Urinary bladder (tissue), 3 donors: ENCODE measurements at regions not wholly inside any gene's neighbourhood (a gene's known extent, or its start where the extent isn't known, plus 50 kb on each side); places are given as distances from the start of the nearest gene placed in this dataset.

Experiments
- DNase-seq: peaks from one replicate; pipeline ENCODE4 v3.0.0-alpha.2; 2015; ENCODE audit errors: extremely low spot score
- H3K27ac ChIP-seq: one replicate; pipeline ENCODE4 v1.5.1; 2013; ENCODE audit warnings: low read depth, mild to moderate bottlenecking, moderate library complexity
- H3K36me3 ChIP-seq: one replicate; pipeline ENCODE4 v1.6.1; 2013; ENCODE audit warnings: mild to moderate bottlenecking, moderate library complexity; ENCODE audit not compliant: insufficient read depth
- H3K4me1 ChIP-seq: one replicate; pipeline ENCODE4 v1.6.1; 2013; ENCODE audit warnings: mild to moderate bottlenecking, moderate library complexity; ENCODE audit not compliant: insufficient read depth
- H3K4me3 ChIP-seq: one replicate; pipeline ENCODE4 v1.5.1; 2013; ENCODE audit warnings: low read depth, low read length
- WGBS: extraction: QIAGEN DNeasy Blood & Tissue Kit; methylation state at CpG from one replicate; pipeline ENCODE4 v1.1.7; 2013; 5-methylcytosine and 5-hydroxymethylcytosine counted together
- donor health status: healthy with polysubstance abuse.
- donor health status: healthy.

DNA sequence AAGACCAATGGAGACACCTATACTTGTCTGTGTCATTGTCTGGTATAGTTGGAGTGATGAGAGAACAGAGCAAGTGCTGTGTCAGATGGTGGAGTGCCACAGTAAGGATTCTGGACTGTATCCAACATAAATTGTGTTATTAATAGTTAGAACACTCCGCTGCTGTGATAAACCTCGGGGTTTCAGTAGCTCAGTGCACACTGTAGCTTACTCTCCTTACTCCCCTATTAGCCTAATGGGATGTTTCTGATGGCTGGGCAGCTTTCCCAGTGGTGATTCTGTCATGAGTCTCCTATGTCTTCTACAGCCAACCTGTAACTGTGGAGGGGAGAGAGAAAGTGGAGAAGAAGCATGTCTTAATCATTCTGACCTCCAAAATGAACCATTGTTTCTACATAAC, 127.6 kb upstream of the PTCH1 start:
- H3K4me3 ChIP-seq = no peak overlapping the region
- no peak for DNase-seq
- H3K36me3 ChIP-seq = no peaks in the 10 kb centered on the region
- 30% methylated on average over 2 of the region's 2 CpGs for WGBS
- no peak overlapping the region for H3K27ac ChIP-seq
- no peaks in the 10 kb centered on the region for H3K4me1 ChIP-seq

DNA sequence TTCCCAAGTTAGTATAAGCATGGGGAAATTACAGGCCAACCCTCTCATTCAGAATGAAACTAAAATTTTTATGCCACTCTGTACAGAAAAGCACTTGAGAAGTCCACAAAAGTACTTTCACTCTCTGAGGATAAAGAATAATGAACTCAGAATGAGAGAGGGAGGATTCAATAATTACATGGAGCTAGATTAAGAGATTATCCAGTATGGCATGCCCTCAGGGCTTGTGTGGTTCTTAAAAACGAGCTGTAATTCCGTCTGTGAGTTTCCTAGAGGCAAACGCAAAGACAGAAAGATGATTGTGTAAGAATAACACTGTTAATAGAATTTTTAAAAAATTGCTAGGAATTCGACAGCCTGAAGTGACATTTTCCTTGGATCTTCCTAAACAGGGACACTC, 126.8 kb upstream of the PTCH1 start:
- Histone ChIP-seq H3K27ac (no peak overlapping the region), H3K36me3 (no peaks in the 10 kb centered on the region), H3K4me1 (no peaks in the 10 kb centered on the region), H3K4me3 (no peak overlapping the region)
- DNase-seq = no peak
- 63% methylated on average over 4 of the region's 4 CpGs for WGBS

- H3K27ac ChIP-seq = no peak overlapping the region
- H3K4me1 ChIP-seq = no peaks in the 10 kb centered on the region
- DNase-seq = no peak
Observed at GRCh38 chr9:95642189-95642588, 125.4 kb upstream of the PTCH1 start.

GRCh38 chr9:95641586-95641985, 124.8 kb upstream of the PTCH1 start:
- 87% methylated on average over 6 of the region's 6 CpGs for WGBS
- no peak for DNase-seq
- no peak overlapping the region for H3K27ac ChIP-seq
- H3K4me3 ChIP-seq = no peak overlapping the region
- no peaks in the 10 kb centered on the region for H3K36me3 ChIP-seq
- no peaks in the 10 kb centered on the region for H3K4me1 ChIP-seq

More at GRCh38 chr9:95642189-95642588, 125.4 kb upstream of the PTCH1 start:
- Histone ChIP-seq H3K36me3 (no peaks in the 10 kb centered on the region), H3K4me3 (no peak overlapping the region)

- Histone ChIP-seq H3K36me3 (no peaks in the 10 kb centered on the region), H3K4me1 (no peaks in the 10 kb centered on the region), H3K4me3 (no peak overlapping the region), H3K27ac (no peak overlapping the region)
- 78% methylated on average over 6 of the region's 6 CpGs for WGBS
- no peak for DNase-seq
Observed at GRCh38 chr9:95640336-95640735, 123.6 kb upstream of the PTCH1 start.

GRCh38 chr9:95635986-95636671, 119.4 kb upstream of the PTCH1 start:
- Histone ChIP-seq H3K4me3 (no peak overlapping the region), H3K27ac (no peak overlapping the region), H3K36me3 (no peaks in the 10 kb centered on the region), H3K4me1 (no peaks in the 10 kb centered on the region)
- WGBS = 90% methylated on average over 4 of the region's 4 CpGs
- no peak for DNase-seq

DNA sequence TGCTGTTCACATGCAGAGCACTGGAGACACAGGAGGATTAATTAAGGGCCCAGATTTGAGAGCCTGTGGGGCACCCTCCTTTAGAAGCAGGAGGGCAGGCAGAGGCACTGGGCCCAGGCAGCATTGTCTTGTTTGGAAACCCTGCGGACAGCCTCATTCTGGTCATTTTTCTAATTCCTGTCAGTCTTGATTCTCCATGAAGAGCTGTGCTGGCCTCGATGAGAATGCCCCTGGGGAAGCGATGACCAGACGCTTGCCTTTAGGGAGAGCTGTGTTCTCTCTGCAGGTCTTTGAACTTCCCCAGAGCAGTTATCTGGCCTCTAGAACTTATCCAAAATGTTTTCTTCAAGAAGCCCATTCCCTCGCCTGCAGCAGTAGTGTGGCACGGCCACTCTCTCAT, 117.8 kb upstream of the PTCH1 start:
- 80% methylated on average over 6 of the region's 6 CpGs for WGBS
- no peak overlapping the region for H3K27ac ChIP-seq
- no peak for DNase-seq

DNA sequence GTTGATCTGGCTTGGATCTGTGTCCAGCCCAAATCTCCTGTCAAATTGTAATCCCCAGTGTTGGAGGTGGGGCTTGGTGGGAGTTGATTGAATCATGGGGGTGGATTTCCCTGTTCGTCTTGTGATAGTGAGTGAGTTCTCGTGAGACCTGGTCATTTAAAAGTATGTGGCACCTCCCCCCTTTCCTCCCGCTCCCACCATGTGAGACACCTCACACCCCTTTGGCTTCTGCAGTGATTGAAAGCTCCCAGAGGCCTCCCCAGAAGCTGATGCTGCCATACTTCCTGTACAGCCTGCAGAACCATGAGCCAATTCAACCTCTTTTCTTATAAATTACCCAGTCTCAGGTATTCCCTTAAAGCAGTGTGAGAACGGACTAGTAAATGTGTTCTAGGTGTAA, 117.3 kb upstream of the PTCH1 start:
- DNase-seq = no peak
- no peak overlapping the region for H3K27ac ChIP-seq
- 68% methylated on average over 4 of the region's 4 CpGs for WGBS
- no peaks in the 10 kb centered on the region for H3K4me1 ChIP-seq
- H3K4me3 ChIP-seq = no peak overlapping the region
- no peaks in the 10 kb centered on the region for H3K36me3 ChIP-seq

More for the DNA sequence above, 117.8 kb upstream of the PTCH1 start:
- Histone ChIP-seq H3K4me3 (no peak overlapping the region), H3K36me3 (no peaks in the 10 kb centered on the region), H3K4me1 (no peaks in the 10 kb centered on the region)

DNA sequence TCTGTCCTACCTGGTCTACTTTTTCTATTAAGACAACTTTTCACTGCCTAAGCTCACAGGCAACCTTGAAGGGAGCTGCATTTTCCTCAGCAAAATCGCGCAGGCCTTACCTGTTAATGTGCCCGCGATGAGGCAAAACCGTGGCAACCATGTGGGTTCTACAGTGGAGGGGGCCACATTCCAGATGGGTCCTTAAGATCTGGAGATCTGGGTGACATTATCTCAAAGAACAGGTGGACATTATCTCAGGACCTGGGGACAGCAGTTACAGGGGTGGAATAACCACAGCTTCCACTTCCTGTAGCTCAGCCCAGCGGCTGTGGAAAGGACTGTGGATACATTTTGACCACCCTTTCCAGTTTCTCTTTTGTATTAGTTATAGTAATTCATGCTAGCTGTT, 112.8 kb upstream of the PTCH1 start:
- Histone ChIP-seq H3K27ac (no peak overlapping the region), H3K36me3 (no peaks in the 10 kb centered on the region), H3K4me3 (no peak overlapping the region), H3K4me1 (no peaks in the 10 kb centered on the region)
- 81% methylated on average over 6 of the region's 6 CpGs for WGBS
- DNase-seq = no peak

DNA sequence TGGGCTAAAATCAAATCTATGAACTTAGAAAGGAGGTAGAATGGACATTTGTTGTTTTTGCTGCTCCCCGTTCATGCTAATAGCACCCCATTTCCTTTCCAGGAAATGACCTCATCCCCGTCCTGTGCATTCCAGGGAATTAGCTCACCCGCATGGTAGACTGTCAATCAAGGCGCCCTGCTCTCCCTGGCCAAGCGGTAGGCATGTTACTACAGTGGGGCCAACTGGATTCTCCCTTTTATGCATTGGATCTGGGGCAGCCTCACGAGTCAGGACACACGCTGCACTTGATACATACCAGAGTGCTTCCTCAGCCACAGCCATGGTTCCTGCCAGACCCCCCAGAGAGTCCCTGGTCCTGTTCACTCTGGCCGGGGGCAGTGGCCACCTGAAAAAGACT, 111.0 kb upstream of the PTCH1 start:
- 69% methylated on average over 8 of the region's 8 CpGs for WGBS
- Histone ChIP-seq H3K36me3 (no peaks in the 10 kb centered on the region), H3K27ac (no peak overlapping the region), H3K4me1 (no peaks in the 10 kb centered on the region), H3K4me3 (no peak overlapping the region)
- no peak for DNase-seq

DNA sequence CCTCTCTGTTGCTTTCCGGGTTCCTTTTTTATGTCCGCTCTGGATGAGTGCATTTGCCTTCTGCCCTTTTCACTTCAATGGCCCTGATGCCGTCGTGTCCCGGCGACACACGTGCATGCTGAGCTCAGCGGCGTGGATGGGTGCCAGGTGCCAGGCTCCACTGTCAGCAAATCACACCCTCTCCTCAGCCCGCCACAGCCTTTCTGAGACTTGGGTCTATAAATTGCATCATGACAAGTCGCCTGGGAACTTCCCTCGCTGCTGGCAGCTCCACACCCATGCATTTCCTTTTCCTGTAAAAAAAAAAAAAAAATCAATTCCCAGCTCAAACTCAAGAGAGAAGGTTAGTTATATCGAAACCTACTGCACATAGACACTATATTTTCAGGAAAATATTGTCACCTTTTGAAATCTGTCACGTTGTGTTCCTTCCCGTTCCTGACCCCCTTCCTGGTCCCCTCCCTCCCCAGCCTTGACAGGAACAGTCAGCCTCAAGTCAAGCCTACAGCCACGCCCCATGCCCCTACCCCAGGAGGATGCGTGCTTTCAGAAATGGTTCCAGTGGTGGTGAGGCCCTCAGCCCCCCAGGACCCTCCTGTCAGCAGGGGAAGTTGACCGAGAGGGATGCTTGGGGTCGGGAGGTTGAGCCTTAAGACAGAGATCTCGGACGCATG, 110.3 kb upstream of the PTCH1 start:
- no peak for DNase-seq
- Histone ChIP-seq H3K4me1 (no peaks in the 10 kb centered on the region), H3K4me3 (no peak overlapping the region), H3K36me3 (no peaks in the 10 kb centered on the region), H3K27ac (no peak overlapping the region)
- WGBS = 73% methylated on average over 21 of the region's 21 CpGs

DNA sequence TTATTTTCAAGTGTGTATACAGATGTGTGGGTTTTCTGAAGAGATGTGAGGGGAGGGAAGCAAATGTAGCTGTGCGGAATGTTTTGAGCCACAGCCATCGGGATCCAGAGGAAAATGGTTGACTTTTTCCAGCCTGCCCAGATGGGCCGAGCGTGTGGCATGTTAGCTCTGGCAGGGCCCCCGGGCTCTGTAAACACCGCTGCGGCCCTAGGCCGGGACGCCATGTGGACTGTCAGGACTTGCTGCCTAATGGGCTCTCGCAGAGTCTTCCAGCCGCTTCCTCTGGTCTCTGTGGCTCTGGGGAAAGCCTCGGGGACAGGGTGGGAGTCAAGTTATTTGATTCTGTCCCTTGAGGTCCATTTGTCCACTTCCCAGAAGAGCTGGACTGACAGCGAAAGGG, 109.6 kb upstream of the PTCH1 start:
- Histone ChIP-seq H3K36me3 (no peaks in the 10 kb centered on the region), H3K4me3 (no peak overlapping the region), H3K4me1 (no peaks in the 10 kb centered on the region), H3K27ac (no peak overlapping the region)
- 79% methylated on average over 13 of the region's 13 CpGs for WGBS
- DNase-seq = no peak

GRCh38 chr9:95623640-95624039, 106.9 kb upstream of the PTCH1 start:
- no peak for DNase-seq
- Histone ChIP-seq H3K4me3 (no peak overlapping the region), H3K4me1 (no peaks in the 10 kb centered on the region), H3K36me3 (no peaks in the 10 kb centered on the region), H3K27ac (no peak overlapping the region)
- 60% methylated on average over 4 of the region's 4 CpGs for WGBS

GRCh38 chr9:95620722-95621121, 104.0 kb upstream of the PTCH1 start:
- H3K27ac ChIP-seq = no peak overlapping the region
- 91% methylated on average over 8 of the region's 8 CpGs for WGBS
- H3K4me3 ChIP-seq = no peak overlapping the region
- no peak for DNase-seq
- no peaks in the 10 kb centered on the region for H3K4me1 ChIP-seq
- H3K36me3 ChIP-seq = no peaks in the 10 kb centered on the region
